NT2/D1 (cell line): ENCODE measurements at regions not wholly inside any gene's neighbourhood (a gene's known extent, or its start where the extent isn't known, plus 50 kb on each side); places are given as distances from the start of the nearest gene placed in this dataset.

ENCODE experiments used
- YY1 ChIP-seq: IDR thresholded peaks from 2 replicates; pipeline ENCODE4 v1.6.1; 2011; ENCODE audit not compliant: insufficient read length, insufficient read depth
- ZNF274 ChIP-seq: IDR thresholded peaks from 2 replicates; pipeline ENCODE4 v1.6.1; 2011; ENCODE audit warnings: mild to moderate bottlenecking, low read depth, low read length

DNA sequence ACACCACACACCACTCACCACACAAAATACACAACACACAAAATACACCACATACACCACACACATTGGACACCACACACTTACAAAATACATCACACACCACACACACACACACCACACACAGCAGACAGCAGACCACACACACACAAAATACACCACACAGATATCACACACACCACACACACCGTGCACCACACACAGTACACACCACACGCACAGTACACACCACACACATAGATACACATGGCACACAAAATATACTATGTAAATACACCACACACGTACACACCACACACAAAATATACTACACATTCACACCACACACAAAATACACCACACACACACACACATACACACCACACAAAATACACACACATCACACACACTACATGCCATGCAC lies 1243.5 kb downstream of the BRD1 start:
- TF ChIP-seq YY1 = no peak
- no peak for TF ChIP-seq ZNF274
